ENCODE measurements at regions not wholly inside any gene's neighbourhood (a gene's known extent, or its start where the extent isn't known, plus 50 kb on each side); places are given as distances from the start of the nearest gene placed in this dataset.

DNA sequence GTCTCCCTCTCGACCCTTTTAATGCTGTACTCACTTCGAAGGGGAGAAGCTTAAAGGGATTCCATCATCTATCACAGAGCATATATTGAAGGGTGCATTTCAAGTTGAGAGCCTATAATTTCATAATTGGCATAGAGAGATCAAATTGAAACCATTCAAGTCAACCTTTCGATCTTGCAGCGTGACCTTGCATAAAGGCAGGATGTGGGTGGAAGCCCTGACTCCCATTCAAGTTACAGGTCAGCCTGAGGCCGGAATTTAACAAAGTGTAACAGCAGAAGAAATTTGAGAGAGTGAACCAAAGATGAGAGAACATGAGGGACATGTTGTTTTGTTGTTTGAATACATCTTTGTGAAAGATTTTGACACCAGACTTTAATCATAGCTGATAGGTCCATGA, 195.3 kb upstream of the TPK1 start:
- Histone ChIP-seq H3K4me3 (ENCODE audit: low read depth, low read length) (no peak overlapping the region), H2AFZ (peak overlapping the region; percentile 71)

GRCh38 chr7:145030754-145031153, 194.9 kb upstream of the TPK1 start:
- TF ChIP-seq CTCF (IDR thresholded peaks at IDR 0.05), result no peak
- no peaks in the 10 kb centered on the region for H3K27me3 ChIP-seq (ENCODE audit: control insufficient read depth, insufficient read depth, low read length)
- no peaks in the 10 kb centered on the region for H3K4me1 ChIP-seq
- H3K79me2 ChIP-seq, result no peaks in the 10 kb centered on the region
- H3K36me3 ChIP-seq (ENCODE audit: control insufficient read depth, insufficient read depth, low read length), result no peaks in the 10 kb centered on the region
- peak overlapping the region; percentile 32 for H3K27ac ChIP-seq
- H3K9me3 ChIP-seq (ENCODE audit: control insufficient read depth, low read length), result no peaks in the 10 kb centered on the region
- H3K9ac ChIP-seq, result no peak overlapping the region
- peak overlapping the region; percentile 71 for H2AFZ ChIP-seq
- H3K4me2 ChIP-seq (ENCODE audit: low read length), result no peak overlapping the region
- H3K4me3 ChIP-seq (ENCODE audit: low read depth, low read length), result no peak overlapping the region

More for the DNA sequence above, 195.3 kb upstream of the TPK1 start:
- Histone ChIP-seq H3K4me1 (no peaks in the 10 kb centered on the region), H3K36me3 (ENCODE audit: control insufficient read depth, insufficient read depth, low read length) (no peaks in the 10 kb centered on the region), H3K79me2 (no peaks in the 10 kb centered on the region), H3K27ac (peak overlapping the region; percentile 32), H3K9ac (no peak overlapping the region), H3K9me3 (ENCODE audit: control insufficient read depth, low read length) (no peaks in the 10 kb centered on the region), H3K4me2 (ENCODE audit: low read length) (no peak overlapping the region), H3K27me3 (ENCODE audit: control insufficient read depth, insufficient read depth, low read length) (no peaks in the 10 kb centered on the region)
- no peak for TF ChIP-seq CTCF (IDR thresholded peaks at IDR 0.05)

GRCh38 chr7:145020454-145020853, 184.6 kb upstream of the TPK1 start:
- H3K36me3 ChIP-seq (ENCODE audit: control insufficient read depth, insufficient read depth, low read length), result no peaks in the 10 kb centered on the region
- H3K9me3 ChIP-seq (ENCODE audit: control insufficient read depth, low read length), result no peaks in the 10 kb centered on the region
- no peak overlapping the region for H3K4me3 ChIP-seq (ENCODE audit: low read depth, low read length)
- no peak overlapping the region for H2AFZ ChIP-seq
- H3K4me1 ChIP-seq, result no peaks in the 10 kb centered on the region
- H3K4me2 ChIP-seq (ENCODE audit: low read length), result no peak overlapping the region
- no peaks in the 10 kb centered on the region for H3K27me3 ChIP-seq (ENCODE audit: control insufficient read depth, insufficient read depth, low read length)
- no peak overlapping the region for H3K27ac ChIP-seq
- no peak for TF ChIP-seq CTCF (IDR thresholded peaks at IDR 0.05)
- H3K79me2 ChIP-seq, result no peaks in the 10 kb centered on the region
- no peak overlapping the region for H3K9ac ChIP-seq

GRCh38 chr7:145016068-145016467, 180.2 kb upstream of the TPK1 start:
- no peaks in the 10 kb centered on the region for H3K4me1 ChIP-seq
- H3K4me3 ChIP-seq (ENCODE audit: low read depth, low read length), result no peak overlapping the region
- H3K79me2 ChIP-seq, result no peaks in the 10 kb centered on the region
- no peak overlapping the region for H3K27ac ChIP-seq
- H3K4me2 ChIP-seq (ENCODE audit: low read length), result no peak overlapping the region
- H3K9ac ChIP-seq, result no peak overlapping the region
- H3K36me3 ChIP-seq (ENCODE audit: control insufficient read depth, insufficient read depth, low read length), result no peaks in the 10 kb centered on the region
- no peaks in the 10 kb centered on the region for H3K27me3 ChIP-seq (ENCODE audit: control insufficient read depth, insufficient read depth, low read length)
- H2AFZ ChIP-seq, result no peak overlapping the region
- no peaks in the 10 kb centered on the region for H3K9me3 ChIP-seq (ENCODE audit: control insufficient read depth, low read length)
- no peak for TF ChIP-seq CTCF (IDR thresholded peaks at IDR 0.05)

DNA sequence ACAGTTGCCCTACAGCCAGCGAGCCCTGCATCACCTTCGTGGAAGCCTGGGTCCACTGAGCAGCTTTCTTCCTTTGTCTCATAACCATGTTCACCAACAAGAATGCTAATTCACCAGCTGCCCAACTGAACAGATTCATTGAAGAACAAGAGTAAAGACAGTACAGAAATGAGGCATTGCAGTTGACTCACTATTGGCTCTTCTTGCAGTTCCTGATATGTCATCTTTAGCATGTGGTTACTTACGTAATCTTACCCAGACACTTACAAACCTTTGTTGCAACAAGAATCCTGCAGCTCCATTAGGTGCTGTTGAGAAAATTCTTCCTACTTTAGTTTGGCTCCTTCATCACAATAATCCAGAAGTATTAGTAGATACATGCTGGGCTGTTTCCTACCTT, 174.0 kb upstream of the TPK1 start:
- Histone ChIP-seq H3K9me3 (ENCODE audit: control insufficient read depth, low read length) (no peaks in the 10 kb centered on the region), H3K27me3 (ENCODE audit: control insufficient read depth, insufficient read depth, low read length) (no peaks in the 10 kb centered on the region), H3K27ac (no peak overlapping the region), H2AFZ (no peak overlapping the region), H3K79me2 (no peaks in the 10 kb centered on the region), H3K4me2 (ENCODE audit: low read length) (no peak overlapping the region), H3K36me3 (ENCODE audit: control insufficient read depth, insufficient read depth, low read length) (no peaks in the 10 kb centered on the region), H3K9ac (no peak overlapping the region), H3K4me3 (ENCODE audit: low read depth, low read length) (no peak overlapping the region), H3K4me1 (peaks cover 3% of the 10 kb centered on the region)
- TF ChIP-seq CTCF (IDR thresholded peaks at IDR 0.05), result no peak

Measured in parathyroid adenoma (tissue), 2 donors.